OCI-LY3 (cell line): ENCODE measurements at regions not wholly inside any gene's neighbourhood (a gene's known extent, or its start where the extent isn't known, plus 50 kb on each side); places are given as distances from the start of the nearest gene placed in this dataset.

Source experiments
- CTCF ChIP-seq: fragments of 200-600, 300-600 bp; sonication (generic); IDR thresholded peaks from 2 replicates; pipeline ENCODE4 v1.5.1; 2014; ENCODE audit warnings: antibody characterized with exemption, low read length, low read depth
- EZH2phosphoT487 ChIP-seq: fragments of 200-600 bp; shearing (Covaris generic); IDR thresholded peaks from 2 replicates; pipeline ENCODE4 v1.6.1; 2018; ENCODE audit warnings: antibody characterized with exemption, mixed run types, low read depth

DNA sequence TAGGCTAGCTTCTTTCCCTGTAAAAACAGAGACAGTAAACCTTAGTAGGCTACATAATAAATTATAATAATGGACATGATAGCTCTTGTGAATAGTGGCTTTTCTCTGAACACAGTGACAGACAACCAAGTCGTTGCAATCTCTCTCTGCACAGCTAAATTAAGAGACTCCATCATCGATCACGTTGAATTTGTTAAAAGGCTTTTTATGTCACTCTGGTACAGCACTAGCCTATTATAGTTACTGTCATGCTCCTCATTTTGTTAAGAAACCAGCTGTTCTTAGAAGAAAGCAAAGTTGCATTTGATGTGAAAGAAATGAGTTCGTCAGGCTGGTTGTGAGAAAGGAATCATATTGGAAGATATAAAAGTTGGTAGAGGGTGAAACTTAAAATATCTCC is 50.3 kb upstream of the ARHGAP28 start:
- TF ChIP-seq CTCF (no peak), EZH2phosphoT487 (no peak)
